HG03354 (cell line): ENCODE measurements at regions not wholly inside any gene's neighbourhood (a gene's known extent, or its start where the extent isn't known, plus 50 kb on each side); places are given as distances from the start of the nearest gene placed in this dataset.
"Not testable (repeated sequence)": the region's sequence is repeated elsewhere in the genome, so short reads cannot be mapped to it uniquely, and the experiment has no call there.

Experiments
- ATAC-seq: cut with Tn5 transposase; IDR thresholded peaks from one replicate; pipeline ENCODE4 v1.9.1; 2021; ENCODE audit warnings: mild to moderate bottlenecking; ENCODE audit not compliant: unreplicated experiment, poor library complexity, severe bottlenecking

- no peak for ATAC-seq
Measured at GRCh38 chr7:69256634-69257081, 341.6 kb upstream of the AUTS2 start.

- no peak for ATAC-seq
Measured at GRCh38 chr7:69257592-69257991, 340.7 kb upstream of the AUTS2 start.

GRCh38 chr7:69259445-69259844 lies 338.8 kb upstream of the AUTS2 start:
- no peak for ATAC-seq

- no peak for ATAC-seq
Measured at GRCh38 chr7:69260023-69260422, 338.3 kb upstream of the AUTS2 start.

- ATAC-seq, result no peak
Measured at GRCh38 chr7:69263550-69263949, 334.7 kb upstream of the AUTS2 start.

GRCh38 chr7:69269806-69270205 lies 328.5 kb upstream of the AUTS2 start:
- no peak for ATAC-seq

GRCh38 chr7:69272101-69272500 lies 326.2 kb upstream of the AUTS2 start:
- no peak for ATAC-seq

- ATAC-seq, result no peak
Measured at GRCh38 chr7:69276011-69276729, 322.1 kb upstream of the AUTS2 start.

- ATAC-seq, result no peak
Measured at GRCh38 chr7:69277366-69277765, 320.9 kb upstream of the AUTS2 start.

GRCh38 chr7:69282946-69283345 lies 315.3 kb upstream of the AUTS2 start:
- ATAC-seq, result no peak

GRCh38 chr7:69283421-69283820 lies 314.9 kb upstream of the AUTS2 start:
- no peak for ATAC-seq

GRCh38 chr7:69285854-69286253 lies 312.4 kb upstream of the AUTS2 start:
- no peak for ATAC-seq

GRCh38 chr7:69295977-69296376 lies 302.3 kb upstream of the AUTS2 start:
- ATAC-seq, result no peak

- no peak for ATAC-seq
Measured at GRCh38 chr7:69301253-69301652, 297.0 kb upstream of the AUTS2 start.

GRCh38 chr7:69309601-69310000 lies 288.7 kb upstream of the AUTS2 start:
- no peak for ATAC-seq

- ATAC-seq, result no peak
Measured at GRCh38 chr7:69311489-69311888, 286.8 kb upstream of the AUTS2 start.

GRCh38 chr7:69313852-69314251 lies 284.4 kb upstream of the AUTS2 start:
- not testable (repeated sequence) for ATAC-seq

GRCh38 chr7:69318794-69319193 lies 279.5 kb upstream of the AUTS2 start:
- no peak for ATAC-seq

GRCh38 chr7:69328516-69328915 lies 269.8 kb upstream of the AUTS2 start:
- no peak for ATAC-seq

GRCh38 chr7:69334701-69335100 lies 263.6 kb upstream of the AUTS2 start:
- ATAC-seq, result no peak

- no peak for ATAC-seq
Measured at GRCh38 chr7:69335331-69335730, 262.9 kb upstream of the AUTS2 start.

GRCh38 chr7:69336976-69337375 lies 261.3 kb upstream of the AUTS2 start:
- ATAC-seq, result no peak
